HG03457 (cell line): ENCODE measurements at regions not wholly inside any gene's neighbourhood (a gene's known extent, or its start where the extent isn't known, plus 50 kb on each side); places are given as distances from the start of the nearest gene placed in this dataset.

Experiments used
- ATAC-seq: cut with Tn5 transposase; IDR thresholded peaks from one replicate; pipeline ENCODE4 v1.9.1; 2021; ENCODE audit warnings: moderate number of reproducible peaks; ENCODE audit not compliant: unreplicated experiment

DNA sequence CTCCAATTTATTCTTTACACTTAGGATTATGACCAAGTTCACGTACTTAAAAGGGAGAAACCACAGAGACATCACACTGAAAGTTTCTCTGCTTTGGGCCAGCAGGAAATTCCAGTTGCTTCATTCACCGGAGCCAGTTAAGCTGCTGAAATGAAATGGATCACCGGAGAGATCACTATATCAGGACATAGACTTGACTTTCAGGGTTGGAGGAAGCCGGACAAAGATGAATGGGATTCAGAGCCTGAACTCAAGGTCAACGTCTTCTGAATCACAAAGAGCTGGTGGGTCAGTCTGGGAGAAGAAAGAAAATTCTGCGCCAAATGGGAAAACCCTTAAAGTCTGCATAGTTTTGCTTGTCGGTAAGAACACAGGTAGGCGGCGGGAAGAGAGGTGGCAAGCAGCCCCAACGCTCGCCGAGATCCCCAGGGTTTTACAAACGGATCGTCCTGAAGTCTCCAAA lies 81.9 kb upstream of the CCDC28A start:
- no peak for ATAC-seq

DNA sequence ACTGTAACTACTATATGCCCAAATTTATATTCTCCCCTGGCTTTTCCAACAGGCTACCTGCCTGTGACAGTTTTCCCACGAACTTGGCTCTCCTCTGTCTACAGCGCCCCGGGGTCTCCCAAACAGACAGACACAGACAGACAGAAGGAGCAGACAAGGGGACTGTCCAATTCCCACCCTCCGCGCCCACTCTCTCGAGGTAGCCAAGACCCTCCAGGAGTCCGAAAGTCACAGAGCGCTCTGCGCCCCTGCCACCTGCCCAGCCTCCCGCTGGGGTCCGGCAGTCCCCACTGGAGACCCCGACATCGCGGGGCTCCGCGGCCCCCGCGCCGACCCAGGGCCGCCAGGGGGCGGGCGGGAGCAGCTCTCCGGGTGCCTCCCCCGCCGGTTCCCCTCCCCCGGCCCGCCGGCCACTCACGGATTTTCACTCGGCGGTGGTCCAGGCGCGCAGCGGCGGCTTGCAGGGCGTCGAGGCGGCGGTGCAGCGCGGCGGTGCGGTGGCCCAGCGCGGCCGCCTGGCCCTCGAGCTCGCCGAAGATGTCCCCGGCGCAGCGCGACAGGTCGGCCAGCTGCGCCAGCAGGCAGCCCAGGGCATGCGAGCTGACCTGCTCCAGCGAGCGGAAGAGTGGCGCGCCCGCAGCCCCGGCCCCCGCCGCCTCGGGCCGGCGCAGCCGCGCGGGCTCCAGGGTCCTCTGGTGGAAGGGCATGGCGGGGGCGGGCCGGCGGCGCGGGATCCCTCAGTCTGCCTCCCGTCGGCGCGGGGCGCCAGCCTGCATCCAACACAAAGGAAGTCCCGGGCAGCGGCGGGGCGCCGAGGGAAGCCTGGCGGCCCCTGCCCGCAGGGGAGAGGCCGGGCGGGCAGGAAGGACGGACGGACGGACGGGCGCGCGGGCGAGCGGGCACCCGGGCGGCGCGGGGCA lies 81.3 kb upstream of the CCDC28A start:
- ATAC-seq, result peak; percentile 64

- peak; percentile 46 for ATAC-seq
Observed at GRCh38 chr6:138692978-138693909, 80.3 kb upstream of the CCDC28A start.

DNA sequence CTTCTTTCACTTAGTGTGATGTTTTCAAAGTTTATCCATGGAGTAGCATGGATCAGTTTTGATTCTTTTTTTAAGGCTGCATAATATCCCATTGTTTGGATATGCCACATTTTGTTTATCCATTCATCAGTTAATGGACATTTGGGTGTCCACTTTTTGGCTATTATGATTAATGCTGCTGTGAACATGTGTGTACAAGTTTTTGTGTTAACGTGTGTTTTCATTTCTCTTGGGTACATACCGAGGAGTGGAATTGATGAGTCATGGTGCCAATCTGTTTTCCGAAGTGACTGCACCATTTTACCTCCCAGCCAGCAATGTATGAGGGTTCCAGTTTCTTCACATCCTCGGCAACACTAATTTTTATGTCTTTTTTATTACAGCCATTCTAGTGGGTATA lies 78.4 kb upstream of the CCDC28A start:
- ATAC-seq, result no peak

DNA sequence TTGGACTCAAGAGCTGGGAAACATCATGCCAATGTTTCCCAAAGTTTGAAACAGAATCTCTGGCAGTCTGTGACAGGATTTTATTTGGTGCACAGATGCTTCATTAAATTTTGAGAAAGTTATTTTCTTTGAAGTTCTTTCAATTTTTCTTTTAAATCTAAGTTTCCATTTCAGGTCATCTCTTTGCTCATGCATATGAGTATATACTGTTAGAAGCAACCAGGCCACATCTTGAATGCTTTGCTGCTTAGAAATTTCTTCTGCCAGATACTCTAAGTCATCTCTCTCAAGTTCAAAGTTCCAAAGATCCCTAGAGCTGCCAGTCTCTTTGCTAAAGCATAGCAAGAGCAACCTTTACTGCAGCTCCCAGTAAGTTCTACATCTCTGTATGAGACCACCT lies 59.1 kb upstream of the CCDC28A start:
- no peak for ATAC-seq

GRCh38 chr6:138716013-138716412 lies 57.6 kb upstream of the CCDC28A start:
- ATAC-seq, result no peak

DNA sequence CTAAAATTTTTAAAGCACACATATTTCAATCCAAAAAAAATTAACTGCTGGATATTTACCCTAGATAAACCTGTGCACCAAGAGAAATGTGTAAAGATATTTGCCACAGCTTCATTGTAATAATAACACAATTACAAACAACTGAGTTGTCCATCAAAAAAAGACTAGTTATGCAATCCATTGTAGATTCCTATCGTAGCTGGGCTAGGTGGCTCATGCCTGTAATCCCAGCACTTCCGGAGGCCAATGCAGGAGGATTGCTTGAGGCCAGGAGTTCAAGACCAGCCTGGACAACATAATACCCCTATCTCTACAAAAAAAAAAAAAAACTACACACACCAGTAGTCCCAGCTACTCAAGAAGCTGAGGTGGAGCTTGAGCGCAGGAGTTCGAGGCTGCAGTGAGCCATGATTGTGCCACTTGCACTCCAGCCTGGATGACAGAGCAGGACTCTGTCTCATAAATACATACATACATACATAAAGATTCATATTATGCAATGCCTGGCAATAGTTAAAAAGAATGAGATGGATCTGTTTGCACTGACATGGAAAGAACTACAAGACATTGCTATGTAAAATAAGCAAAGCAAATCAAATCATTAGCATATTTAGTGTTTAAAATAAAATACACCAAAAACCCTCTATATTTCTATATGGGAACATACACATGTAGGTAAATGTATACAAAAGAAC lies 56.5 kb upstream of the CCDC28A start:
- no peak for ATAC-seq

DNA sequence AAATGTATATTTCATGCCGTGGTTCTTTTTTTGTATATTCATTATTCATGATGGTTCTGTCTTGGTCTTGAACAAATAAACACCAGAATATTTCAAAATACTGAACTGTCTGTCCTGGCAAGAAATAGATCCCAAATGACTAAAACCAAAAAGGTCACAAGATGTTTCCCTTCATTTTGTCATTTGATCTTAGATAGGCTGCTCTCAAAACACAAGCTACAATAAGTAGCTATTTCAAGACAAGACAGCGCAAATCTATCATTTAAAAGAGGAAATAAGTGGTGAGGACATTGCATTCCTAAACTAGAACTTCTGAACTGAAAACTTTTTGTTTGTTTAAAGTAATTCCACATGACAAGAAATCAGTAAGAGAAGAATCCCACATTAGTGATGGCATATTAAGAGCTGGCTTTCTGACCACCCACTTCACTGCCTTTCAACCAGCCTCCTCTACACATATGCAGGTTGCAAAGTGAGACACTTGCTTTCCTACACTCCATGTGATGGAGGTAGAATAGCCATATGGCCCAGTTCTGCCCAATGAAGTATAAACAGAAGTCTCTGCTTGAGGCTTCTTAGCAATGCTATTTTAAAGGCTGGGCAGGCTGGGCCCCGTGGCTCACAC lies 54.4 kb upstream of the CCDC28A start:
- ATAC-seq, result no peak

DNA sequence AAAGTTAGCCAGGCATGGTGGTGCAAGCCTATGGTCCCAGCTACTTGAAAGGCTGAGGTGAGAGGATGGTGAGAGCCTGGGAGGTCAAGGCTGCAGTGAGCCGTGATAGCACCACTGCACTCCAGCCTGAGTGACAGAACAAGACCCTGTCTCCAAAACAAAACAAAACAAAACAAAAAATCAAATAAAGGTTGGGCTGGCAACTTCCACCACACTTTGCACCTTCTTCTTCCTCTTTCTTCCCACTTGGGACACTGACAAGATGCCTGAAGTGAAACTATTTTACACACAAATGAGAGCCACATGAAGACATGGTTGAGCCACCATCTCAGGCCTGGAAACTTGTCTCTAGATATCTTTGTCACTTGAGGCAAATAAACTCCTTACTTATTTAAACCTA lies 53.8 kb upstream of the CCDC28A start:
- no peak for ATAC-seq

GRCh38 chr6:138722425-138723371 lies 50.9 kb upstream of the CCDC28A start:
- no peak for ATAC-seq
